ENCODE measurements at regions not wholly inside any gene's neighbourhood (a gene's known extent, or its start where the extent isn't known, plus 50 kb on each side); places are given as distances from the start of the nearest gene placed in this dataset.

DNA sequence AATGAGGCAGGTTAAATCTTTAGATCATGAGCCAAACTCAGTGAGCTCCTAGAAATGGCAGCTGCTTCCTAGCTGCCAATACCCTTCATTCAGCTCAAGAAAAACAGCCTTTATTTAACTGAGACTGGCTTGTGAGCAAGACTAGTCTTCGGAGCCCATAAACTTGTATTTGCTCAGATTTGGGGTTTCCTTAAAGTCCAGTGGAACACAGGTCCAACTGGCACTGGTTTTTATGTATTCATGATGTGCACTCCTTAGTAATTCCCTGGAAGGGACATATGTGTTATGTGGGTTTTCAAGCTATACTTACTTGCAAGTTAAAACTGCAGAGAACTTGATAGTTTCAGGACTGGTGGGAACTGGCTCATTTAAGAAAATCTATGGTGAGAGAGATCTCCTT is 380.1 kb upstream of the TMEM132C start:
- no peaks in the 10 kb centered on the region for H3K4me1 ChIP-seq (ENCODE audit: insufficient read depth, low read length)
- H3K79me2 ChIP-seq (ENCODE audit: low read length), result no peaks in the 10 kb centered on the region
- no peak overlapping the region for H2AFZ ChIP-seq (ENCODE audit: low read length)
- no peak overlapping the region for H3K4me2 ChIP-seq (ENCODE audit: low read length)
- BruUV-seq (replicated peaks), result no TSS peak
- no peaks in the 10 kb centered on the region for H3K9me2 ChIP-seq (replicated peaks; ENCODE audit: low read length)
- H3K27me3 ChIP-seq (ENCODE audit: low read length), result peaks cover 88% of the 10 kb centered on the region
- no peaks in the 10 kb centered on the region for H3F3A ChIP-seq (ENCODE audit: low read length, unreplicated experiment)
- no peak overlapping the region for H3K27ac ChIP-seq (ENCODE audit: low read length)
- DNase-seq, result no peak
- TF ChIP-seq EZH2phosphoT487 (IDR thresholded peaks at IDR 0.05; ENCODE audit: borderline replicate concordance, low read length) (no peak), CTCF (conservative IDR thresholded peaks at IDR 0.05; ENCODE audit: low read depth, low read length) (no peak), EZH2 (IDR thresholded peaks at IDR 0.05; ENCODE audit: low read length, unreplicated experiment) (no peak)
- intact Hi-C loops (cut with micrococcal nuclease), result no loop called here
- no peaks in the 10 kb centered on the region for H3K9me3 ChIP-seq (ENCODE audit: low read length)
- H3K36me3 ChIP-seq (ENCODE audit: low read depth, low read length), result no peaks in the 10 kb centered on the region
- H4K20me1 ChIP-seq (ENCODE audit: low read length), result no peaks in the 10 kb centered on the region
- no peak for ATAC-seq
- no peak overlapping the region for H3K4me3 ChIP-seq (ENCODE audit: low read length)
- no peak overlapping the region for H3K9ac ChIP-seq (ENCODE audit: low read length)
- POLR2A ChIA-PET (ENCODE audit: unreplicated experiment), result no interaction called here
- CTCF ChIA-PET, result no interaction called here

DNA sequence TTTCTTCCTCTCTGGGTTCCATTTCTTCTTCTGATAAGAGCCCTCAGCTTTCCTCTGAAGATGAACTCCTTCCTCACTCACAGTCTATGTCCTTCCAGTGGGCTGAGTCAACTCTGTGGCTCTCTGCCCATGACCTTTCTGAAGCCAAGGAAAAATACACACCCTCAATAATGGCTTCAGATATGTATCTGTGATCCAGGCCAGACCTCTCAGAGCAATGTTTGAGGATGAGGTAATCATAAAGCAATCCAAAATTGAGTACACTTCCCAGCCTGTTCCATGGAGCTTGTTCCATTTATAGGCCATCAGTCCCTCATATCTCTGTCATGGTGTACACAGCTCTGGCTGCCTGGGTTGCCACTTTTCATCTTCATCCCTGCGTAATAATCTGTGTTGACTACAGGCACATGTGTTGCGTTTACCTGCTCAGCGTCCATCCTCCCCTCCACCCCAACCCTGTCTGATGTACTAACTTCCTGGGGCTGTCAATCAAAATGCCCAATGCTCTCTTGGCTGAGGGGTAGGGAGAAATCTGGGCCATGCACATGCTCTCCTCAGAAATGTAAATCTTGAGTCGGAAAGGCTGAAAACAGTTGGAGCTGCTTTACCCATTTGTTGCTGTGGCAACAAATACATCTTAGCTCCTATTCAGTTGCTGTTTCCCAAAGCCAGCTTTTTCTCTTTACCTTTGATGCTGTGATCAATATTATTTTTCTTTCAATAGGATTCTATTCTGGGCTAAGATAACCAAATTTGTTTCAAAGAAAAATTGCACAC is 377.8 kb upstream of the TMEM132C start:
- H3K4me1 ChIP-seq (ENCODE audit: insufficient read depth, low read length), result no peaks in the 10 kb centered on the region
- no peak overlapping the region for H3K27ac ChIP-seq (ENCODE audit: low read length)
- no peak overlapping the region for H3K9ac ChIP-seq (ENCODE audit: low read length)
- ChIA-PET POLR2A (ENCODE audit: unreplicated experiment) (no interaction called here), CTCF (no interaction called here)
- DNase-seq, result no peak
- H2AFZ ChIP-seq (ENCODE audit: low read length), result no peak overlapping the region
- intact Hi-C loops (cut with micrococcal nuclease), result no loop called here
- H3K27me3 ChIP-seq (ENCODE audit: low read length), result peaks cover 73% of the 10 kb centered on the region
- no peak for ATAC-seq
- no peak overlapping the region for H3K4me2 ChIP-seq (ENCODE audit: low read length)
- H3K9me2 ChIP-seq (replicated peaks; ENCODE audit: low read length), result no peaks in the 10 kb centered on the region
- H3K79me2 ChIP-seq (ENCODE audit: low read length), result no peaks in the 10 kb centered on the region
- no peak overlapping the region for H3K4me3 ChIP-seq (ENCODE audit: low read length)
- no TSS peak for BruUV-seq (replicated peaks)
- no peak for TF ChIP-seq EZH2 (IDR thresholded peaks at IDR 0.05; ENCODE audit: low read length, unreplicated experiment)
- no peaks in the 10 kb centered on the region for H3K9me3 ChIP-seq (ENCODE audit: low read length)
- no peaks in the 10 kb centered on the region for H4K20me1 ChIP-seq (ENCODE audit: low read length)
- no peaks in the 10 kb centered on the region for H3F3A ChIP-seq (ENCODE audit: low read length, unreplicated experiment)
- no peaks in the 10 kb centered on the region for H3K36me3 ChIP-seq (ENCODE audit: low read depth, low read length)

DNA sequence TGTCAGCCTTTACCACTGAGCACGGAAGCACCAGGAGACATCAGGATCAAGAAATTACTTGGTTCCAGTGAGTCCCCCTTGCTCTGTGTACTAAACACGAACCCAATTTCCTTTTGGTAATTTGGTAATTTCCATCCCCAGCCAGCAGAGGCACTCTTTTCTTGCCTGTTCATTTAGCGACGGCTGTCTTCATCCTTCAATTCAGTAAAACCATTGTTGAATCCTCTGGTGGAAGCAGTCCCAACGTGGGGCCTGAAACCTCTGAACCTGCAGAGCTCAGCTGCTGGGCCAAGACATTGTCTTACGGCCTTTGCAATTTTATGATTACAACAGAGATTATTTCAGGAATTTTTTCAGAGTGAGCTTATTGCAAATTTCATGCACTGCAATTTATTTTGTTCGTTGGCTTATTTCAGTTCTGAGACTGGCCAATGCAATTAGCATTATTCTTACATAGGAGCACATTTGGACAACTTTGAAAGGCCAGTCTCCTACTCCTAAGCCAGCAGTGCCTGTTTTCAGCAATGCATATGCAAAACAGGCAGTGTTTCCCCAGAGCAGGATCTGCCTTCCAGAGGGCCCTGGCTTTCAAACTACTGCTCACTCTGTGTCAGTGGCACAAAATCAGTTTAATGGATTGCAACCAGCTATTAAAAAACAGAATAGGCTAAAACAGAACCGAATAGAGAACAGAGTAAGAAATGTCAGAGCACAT is 372.9 kb upstream of the TMEM132C start:
- Histone ChIP-seq H3K4me2 (ENCODE audit: low read length) (no peak overlapping the region), H2AFZ (ENCODE audit: low read length) (no peak overlapping the region), H3F3A (ENCODE audit: low read length, unreplicated experiment) (no peaks in the 10 kb centered on the region), H3K4me1 (ENCODE audit: insufficient read depth, low read length) (no peaks in the 10 kb centered on the region), H3K79me2 (ENCODE audit: low read length) (no peaks in the 10 kb centered on the region), H3K27me3 (ENCODE audit: low read length) (peaks cover 60% of the 10 kb centered on the region), H3K9me2 (replicated peaks; ENCODE audit: low read length) (no peaks in the 10 kb centered on the region), H3K36me3 (ENCODE audit: low read depth, low read length) (no peaks in the 10 kb centered on the region), H3K9ac (ENCODE audit: low read length) (no peak overlapping the region), H3K4me3 (ENCODE audit: low read length) (no peak overlapping the region), H3K9me3 (ENCODE audit: low read length) (no peaks in the 10 kb centered on the region), H4K20me1 (ENCODE audit: low read length) (no peaks in the 10 kb centered on the region), H3K27ac (ENCODE audit: low read length) (no peak overlapping the region)
- ChIA-PET CTCF (no interaction called here), POLR2A (ENCODE audit: unreplicated experiment) (no interaction called here)
- TF ChIP-seq CTCF (conservative IDR thresholded peaks at IDR 0.05; ENCODE audit: low read depth, low read length) (peak; percentile 77), EZH2phosphoT487 (IDR thresholded peaks at IDR 0.05; ENCODE audit: borderline replicate concordance, low read length) (no peak), EZH2 (IDR thresholded peaks at IDR 0.05; ENCODE audit: low read length, unreplicated experiment) (no peak)
- BruUV-seq (replicated peaks), result no TSS peak
- DNase-seq (peak; percentile 53), ATAC-seq (no peak)
- intact Hi-C loops (cut with micrococcal nuclease), result no loop called here

All from PC-3 (cell line).